Renal pelvis (tissue), 1 donor: ENCODE measurements at regions not wholly inside any gene's neighbourhood (a gene's known extent, or its start where the extent isn't known, plus 50 kb on each side); places are given as distances from the start of the nearest gene placed in this dataset.

Experiments used
- DNase-seq: peaks from one replicate; pipeline ENCODE4 v3.0.0-alpha.2; 2013

DNA sequence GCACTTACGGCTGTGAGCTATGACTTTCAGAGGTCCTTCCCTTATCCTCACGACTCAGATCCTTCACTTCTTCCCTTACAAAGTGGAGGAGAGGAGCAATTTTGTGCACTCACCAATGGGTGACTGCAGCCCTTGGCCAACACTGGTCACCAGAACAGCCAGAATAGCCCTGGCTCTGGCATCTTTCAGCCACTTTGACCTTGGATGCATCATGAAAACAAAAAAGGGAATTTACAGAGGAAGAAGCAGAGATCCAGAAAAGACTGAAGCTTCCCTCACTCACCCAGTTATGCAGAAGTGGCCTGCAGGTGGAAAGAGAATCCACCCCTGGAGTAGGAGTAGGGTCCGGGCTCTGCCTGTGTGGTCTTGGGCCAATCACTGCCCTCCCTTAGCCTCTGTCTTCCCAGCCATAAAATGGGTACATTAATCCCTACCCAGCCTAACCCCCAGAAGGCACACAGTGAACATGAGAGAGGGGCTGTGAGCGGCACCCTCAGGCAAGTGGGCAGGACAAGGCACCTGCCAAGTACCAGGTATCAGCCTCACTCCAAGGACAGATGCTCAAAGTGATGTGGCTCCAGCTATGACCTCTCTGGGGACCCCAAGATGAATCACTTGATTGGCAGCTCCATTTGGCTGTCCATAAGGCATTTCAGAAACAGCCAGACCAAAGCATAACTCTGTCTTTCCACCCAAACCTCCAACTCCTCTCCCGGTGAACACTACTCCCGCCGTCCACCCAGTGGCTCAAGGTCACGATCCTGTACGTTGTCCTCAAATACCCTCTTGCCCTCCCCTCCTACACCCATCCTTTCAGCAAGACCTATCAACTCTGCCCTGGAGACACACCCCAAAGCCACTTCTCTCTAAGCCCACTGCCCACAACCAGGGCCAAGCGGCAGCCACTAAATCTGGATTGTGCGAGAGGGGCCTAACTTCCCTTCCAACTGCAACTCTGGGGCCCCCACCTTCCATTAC lies 129.8 kb upstream of the ZMIZ1 start:
- DNase-seq: no peak

DNA sequence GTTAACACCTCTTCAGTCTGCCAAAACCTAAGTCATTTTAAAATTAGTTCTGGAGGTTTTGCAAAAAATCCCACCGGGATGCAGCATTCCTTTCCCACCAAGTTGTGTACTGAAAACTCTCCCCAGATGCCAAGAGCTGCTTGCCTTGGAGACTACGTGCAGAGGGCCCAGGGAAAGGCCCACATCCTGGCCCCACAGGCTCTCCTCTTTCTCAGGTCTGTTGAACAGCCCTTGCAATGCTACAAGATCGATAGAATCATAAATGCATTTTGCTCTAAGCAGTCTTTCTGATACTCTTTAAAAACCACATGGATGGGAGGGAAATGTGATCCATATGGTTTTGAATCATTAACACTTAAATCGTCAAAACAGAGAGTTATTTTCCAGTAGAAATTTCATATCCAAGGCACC lies 126.7 kb upstream of the ZMIZ1 start:
- no peak for DNase-seq

- DNase-seq: peak; percentile 85
Observed at GRCh38 chr10:78944723-78945312, 123.9 kb upstream of the ZMIZ1 start.

GRCh38 chr10:78945838-78946237 lies 122.9 kb upstream of the ZMIZ1 start:
- DNase-seq: no peak

DNA sequence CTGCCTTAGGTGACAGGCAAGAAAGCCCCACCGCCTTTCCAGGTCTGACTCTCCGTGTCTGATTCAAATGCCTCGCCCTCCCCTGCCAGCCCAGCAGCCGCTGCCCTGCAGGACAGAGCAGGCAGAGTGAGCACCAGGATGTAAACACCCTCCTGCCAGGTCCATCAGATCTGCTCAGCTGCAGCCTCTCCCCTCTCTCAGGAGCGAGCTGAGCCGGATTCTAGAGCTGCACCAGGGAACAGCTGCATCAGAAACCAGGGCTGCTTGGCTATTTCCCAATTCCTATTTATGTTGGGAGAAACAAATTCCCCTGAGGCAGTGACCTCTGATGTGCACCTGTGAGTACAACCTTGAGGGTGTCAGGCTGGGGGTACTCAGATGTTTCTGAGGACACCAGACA lies 121.5 kb upstream of the ZMIZ1 start:
- DNase-seq: no peak

GRCh38 chr10:78947733-78948132 lies 121.0 kb upstream of the ZMIZ1 start:
- no peak for DNase-seq

DNA sequence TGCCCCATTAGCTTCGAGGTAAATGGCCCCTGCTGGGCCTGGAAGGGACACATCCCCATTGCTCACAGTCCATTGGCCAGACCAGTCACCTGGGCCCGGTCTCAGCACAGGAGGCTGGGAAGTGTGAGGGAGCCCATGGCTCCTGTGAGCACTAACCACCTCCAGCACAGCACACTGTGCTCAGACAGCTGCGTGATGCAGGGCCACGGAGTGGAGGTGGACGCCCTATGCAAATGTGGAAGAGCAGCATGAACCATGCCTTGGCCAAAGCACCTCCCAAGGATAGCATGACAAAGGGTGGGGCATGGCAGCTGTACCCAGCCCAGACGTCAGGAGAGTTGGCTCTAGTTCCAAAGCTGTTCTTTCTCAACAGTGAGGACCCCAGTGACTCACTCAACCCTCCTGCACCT lies 120.1 kb upstream of the ZMIZ1 start:
- DNase-seq: no peak

GRCh38 chr10:78950656-78951587 lies 117.8 kb upstream of the ZMIZ1 start:
- no peak for DNase-seq

DNA sequence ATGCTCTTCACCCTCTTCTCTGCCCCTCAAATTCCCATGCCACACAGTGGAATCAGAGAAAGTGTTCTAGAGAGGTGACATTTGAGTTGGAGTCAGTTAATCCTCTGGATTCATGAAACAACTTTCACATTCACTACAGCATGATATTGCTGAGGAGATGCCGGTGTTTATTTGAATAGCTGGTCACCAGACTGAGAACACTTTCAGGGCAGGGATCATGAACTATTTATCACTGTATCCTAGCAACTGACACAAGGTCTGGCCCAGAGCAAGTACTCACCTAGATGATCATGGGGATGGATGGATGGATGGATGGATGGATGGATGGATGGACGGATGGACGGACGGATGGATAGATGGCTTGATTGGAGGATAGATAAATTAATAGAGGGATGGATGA lies 116.7 kb upstream of the ZMIZ1 start:
- no peak for DNase-seq

DNA sequence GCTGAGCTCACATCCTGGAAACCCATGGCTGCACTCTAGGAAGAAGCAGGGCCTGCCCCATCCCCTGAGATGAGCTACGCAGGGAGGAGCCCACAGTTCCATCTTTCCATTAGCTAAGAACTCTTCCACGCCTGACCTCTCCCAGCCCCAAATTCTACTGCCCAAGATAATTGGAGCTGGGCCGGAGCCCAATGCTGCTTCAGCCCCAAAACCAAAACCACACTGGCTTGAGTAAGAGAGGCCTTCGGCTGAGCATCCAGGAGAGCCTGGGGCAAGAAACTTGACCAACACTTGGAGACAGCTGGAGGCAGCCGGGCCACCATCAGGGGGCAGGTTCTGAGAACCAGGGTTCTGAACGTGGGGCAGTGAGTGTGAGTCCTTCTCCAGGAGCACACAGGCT lies 116.1 kb upstream of the ZMIZ1 start:
- no peak for DNase-seq

DNA sequence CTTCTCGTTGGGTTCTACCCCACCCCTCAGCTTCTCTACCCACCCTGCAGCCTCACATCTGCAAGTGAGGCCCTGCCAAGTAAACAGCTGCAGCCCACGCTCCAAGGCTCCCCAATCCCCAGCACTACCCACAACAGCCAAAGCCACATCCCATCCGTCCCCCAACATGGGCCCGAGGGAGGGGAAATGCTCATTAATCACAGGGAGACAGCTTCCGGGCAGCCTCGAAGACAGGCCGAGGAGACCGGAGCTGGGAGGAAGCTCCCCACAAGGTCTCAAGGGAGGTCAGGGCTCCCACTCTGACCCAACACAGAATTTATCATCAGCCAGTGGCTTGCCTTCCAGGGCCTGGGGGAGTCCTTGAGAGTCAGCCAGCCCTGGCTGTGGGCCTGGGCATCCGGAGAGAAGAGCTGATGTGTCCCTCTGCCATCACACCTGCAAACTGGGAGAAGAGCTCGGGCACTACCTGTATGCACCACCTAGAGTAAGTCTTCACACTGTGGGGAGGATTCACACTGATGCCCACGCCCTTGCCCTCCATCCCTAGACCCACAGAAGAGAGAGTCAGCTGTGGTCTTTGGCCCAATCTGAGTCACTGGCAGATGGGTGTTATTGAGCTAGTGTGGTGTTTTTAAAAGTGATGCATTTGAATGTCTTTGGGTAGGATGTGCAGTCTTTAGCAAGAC lies 115.5 kb upstream of the ZMIZ1 start:
- DNase-seq: peak; percentile 85

DNA sequence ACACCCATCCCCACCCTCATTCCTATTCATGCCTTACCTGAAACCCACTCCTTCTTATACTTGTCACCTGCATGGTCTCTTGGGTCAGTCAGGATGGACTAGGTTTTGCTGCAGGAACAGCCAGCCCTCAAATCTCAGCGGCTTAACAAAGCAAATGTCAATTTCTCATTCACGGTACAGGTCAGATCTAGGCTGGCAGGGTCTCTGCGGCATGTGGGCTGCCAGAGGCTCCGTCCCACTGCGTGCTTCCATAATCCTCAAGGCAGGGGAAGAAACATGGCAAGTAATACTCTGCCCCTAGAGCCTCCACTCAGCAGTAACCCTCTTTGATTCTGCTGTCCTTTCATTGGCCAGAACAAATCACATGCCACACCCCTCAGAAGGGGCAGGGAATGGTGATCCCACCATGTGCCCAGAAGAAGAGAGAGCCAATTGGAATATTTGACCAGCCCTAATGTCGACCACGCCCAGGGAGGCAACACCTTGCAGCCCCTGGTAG lies 114.9 kb upstream of the ZMIZ1 start:
- no peak for DNase-seq

GRCh38 chr10:78954689-78955088 lies 114.1 kb upstream of the ZMIZ1 start:
- no peak for DNase-seq

DNA sequence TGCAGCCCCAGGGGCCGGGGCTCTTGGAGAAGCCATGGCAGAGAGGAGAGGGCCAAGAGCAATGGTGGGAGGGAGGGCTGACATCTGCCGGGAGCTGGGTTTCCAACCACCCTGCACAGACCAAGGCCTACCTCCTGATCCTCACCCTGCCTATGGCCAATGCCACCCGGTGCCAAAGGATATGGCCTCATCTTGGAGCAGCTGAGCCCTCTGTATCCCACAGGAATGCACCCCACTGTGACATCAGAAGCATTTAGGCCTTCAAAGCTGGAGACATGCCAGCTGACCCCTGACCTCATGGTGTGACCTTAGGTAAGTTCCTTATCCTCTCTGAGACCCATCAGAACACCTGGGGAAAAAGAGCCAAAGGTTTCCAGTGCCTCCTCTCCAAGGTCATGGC lies 113.6 kb upstream of the ZMIZ1 start:
- DNase-seq: no peak

DNA sequence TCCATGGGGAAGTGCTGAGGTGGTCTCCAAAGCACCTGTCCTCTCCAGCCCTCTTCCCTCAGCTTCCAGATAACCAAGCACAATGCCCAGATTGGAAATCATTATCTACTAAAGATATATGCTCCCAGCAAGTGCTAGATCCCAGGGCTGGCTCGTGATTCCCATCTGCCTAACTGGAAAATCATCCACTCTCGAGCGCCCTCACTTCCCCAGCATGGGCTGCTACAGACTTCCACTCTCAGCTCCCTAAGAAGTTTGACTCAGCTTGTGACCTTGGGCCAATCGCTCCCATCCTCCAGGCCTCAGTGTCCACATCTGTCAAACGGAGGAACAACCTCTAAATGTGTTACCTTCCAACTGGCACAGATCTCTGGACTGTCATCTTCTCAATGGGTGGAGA lies 112.4 kb upstream of the ZMIZ1 start:
- no peak for DNase-seq

GRCh38 chr10:78957471-78958039 lies 111.2 kb upstream of the ZMIZ1 start:
- DNase-seq: no peak

DNA sequence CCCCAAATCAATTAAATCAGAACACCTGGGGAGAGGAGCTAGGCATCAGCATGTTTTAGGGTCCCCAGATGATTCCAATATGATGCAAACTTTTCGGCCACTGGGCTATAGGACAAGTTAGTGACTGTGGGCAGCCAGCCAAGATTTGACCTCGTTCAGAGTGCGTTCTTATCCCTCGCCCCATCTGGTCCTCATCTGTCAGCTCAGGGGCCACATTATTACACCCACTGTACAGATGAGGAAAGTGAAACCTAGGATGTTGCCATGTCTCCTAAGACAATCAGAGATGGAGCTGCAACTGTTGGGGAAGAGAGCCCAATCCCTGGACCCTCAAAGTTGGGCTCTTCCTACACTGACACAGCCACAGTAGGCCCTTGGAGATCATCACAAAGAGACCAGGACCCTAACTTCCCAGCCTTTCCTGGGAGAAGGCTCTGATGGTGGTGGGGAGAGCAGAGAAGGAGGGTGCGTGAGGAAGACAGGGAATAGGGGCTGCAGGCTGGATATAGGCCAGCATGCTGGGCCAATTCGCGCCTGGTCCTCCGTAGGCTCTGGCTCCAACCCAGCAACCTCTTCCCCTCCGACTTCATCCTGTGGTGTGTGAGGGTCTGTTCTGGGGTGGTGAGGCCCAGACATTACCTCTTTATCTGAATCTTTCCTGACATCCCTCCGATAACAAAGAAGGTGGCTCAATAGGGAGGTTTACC lies 109.4 kb upstream of the ZMIZ1 start:
- no peak for DNase-seq

DNA sequence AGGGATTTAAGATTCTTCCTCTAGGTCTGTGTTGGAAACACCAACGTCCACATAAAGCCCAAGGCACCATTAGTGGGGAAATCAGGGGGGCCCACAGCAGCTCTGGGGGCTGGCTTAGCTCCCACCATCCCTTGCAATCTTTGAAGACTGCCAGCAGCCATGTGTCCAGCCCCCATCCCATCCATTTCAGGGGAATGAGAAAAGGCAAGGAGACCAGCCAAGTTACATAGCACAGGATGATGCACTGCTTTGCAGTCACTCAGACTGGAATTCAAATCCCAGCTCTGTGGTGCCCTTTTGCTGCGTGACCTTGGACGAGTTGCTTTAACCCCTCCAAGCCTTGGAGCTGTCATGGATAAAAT lies 108.9 kb upstream of the ZMIZ1 start:
- no peak for DNase-seq

GRCh38 chr10:78960316-78960800 lies 108.4 kb upstream of the ZMIZ1 start:
- peak; percentile 44 for DNase-seq

- DNase-seq: no peak
Observed at GRCh38 chr10:78961760-78962159, 107.0 kb upstream of the ZMIZ1 start.
